ENCODE measurements at regions not wholly inside any gene's neighbourhood (a gene's known extent, or its start where the extent isn't known, plus 50 kb on each side); places are given as distances from the start of the nearest gene placed in this dataset.
A peak's percentile ranks its signal among the peaks of the same experiment; 100 is the strongest.
"Not testable (repeated sequence)": the region's sequence is repeated elsewhere in the genome, so short reads cannot be mapped to it uniquely, and the experiment has no call there.

DNA sequence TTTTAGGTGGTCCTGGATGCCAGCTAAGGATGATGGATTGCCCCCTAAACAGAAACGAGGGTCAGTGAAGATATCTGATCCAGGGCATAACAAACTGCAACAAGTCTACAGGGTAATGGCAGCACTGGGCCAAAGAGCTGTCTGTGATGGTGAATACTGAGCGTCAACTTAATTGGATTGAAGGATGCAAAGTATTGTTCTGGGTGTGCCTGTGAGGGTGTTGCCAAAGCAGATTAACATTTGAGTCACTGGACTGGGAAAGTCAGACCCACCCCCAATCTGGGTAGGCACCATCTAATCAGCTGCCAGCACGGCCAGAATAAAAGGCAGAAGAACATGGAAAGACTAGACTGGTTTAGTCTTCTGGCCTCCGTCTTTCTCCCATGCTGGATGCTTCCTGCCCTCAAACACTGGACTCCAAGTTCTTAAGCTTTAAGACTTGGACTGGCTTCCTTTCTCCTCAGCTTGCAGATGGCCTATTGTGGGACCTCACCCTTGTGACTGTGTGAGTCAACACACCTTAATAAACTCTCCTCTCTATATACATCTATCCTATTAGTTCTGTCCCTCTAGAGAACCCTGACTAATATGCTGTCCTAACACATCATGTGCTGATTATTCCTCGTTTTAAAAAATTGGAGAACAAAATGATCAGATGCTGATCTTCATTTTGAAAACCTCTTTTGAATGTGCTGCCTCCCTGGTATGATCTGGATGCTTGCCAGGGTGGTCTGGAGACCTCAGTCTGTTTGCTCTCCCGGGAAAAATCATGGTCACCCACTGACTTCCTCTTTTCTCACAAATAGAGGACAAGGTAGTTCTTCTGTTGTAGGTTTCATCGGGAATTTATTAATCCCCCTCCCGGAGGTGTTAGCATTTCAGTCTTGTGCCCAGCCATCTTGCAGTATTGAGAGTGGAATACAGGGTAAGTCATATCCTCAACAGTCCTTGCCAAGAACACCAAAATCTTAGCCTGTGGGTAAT is 234.7 kb downstream of the SETD4 start:
- in situ Hi-C loops (cut with HindIII; ENCODE audit: low pct_unique_long_range_greater_than_20kb, low sequenced_read_pairs), result no loop called here
- DNase-seq (ENCODE audit: low read depth in 1 of 2, low spot score in 1 of 2), result no peak
- TF ChIP-seq JUND (IDR thresholded peaks at IDR 0.05; ENCODE audit: low read depth), result no peak

DNA sequence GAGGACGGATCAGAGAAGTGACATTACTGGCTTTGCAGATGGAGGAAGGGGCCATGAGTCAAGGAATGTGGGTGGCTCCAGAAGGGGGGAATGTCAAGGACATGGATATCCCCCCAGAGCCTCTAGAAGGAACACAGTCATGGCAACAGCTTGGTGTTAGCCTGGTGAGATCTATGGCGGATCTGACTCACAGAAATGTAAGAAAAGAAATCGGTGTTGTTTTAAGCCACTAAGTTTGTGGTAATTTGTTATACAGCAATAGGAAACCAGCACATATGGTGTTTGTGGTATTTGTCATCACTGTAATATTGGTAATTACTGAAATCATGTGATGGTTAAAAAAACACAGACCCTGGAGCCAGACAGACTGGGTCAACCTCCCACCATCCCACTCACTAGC is 236.2 kb downstream of the SETD4 start:
- no peak for DNase-seq (ENCODE audit: low read depth in 1 of 2, low spot score in 1 of 2)
- in situ Hi-C loops (cut with HindIII; ENCODE audit: low pct_unique_long_range_greater_than_20kb, low sequenced_read_pairs), result no loop called here
- TF ChIP-seq JUND (IDR thresholded peaks at IDR 0.05; ENCODE audit: low read depth), result no peak

DNA sequence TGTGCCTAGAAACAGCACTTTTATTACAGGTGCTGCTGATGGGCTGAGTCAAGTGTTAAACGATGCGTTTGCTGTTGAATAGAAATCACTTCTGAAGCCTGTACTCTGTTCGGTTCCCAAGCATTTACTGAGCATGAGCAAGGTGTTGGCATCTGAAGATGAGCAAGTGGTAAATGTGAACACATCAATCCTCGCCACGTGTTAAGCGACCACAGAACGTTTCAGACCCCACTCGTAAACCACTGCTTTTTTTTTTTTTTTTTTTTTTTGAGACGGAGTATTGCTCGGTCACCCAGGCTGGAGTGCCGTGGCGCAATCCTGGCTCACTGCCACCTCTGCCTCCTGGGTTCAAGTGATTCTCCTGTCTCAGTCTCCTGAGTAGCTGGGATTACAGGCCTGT is 241.2 kb downstream of the SETD4 start:
- no peak for TF ChIP-seq JUND (IDR thresholded peaks at IDR 0.05; ENCODE audit: low read depth)
- in situ Hi-C loops (cut with HindIII; ENCODE audit: low pct_unique_long_range_greater_than_20kb, low sequenced_read_pairs), result no loop called here
- DNase-seq (ENCODE audit: low read depth in 1 of 2, low spot score in 1 of 2), result no peak

DNA sequence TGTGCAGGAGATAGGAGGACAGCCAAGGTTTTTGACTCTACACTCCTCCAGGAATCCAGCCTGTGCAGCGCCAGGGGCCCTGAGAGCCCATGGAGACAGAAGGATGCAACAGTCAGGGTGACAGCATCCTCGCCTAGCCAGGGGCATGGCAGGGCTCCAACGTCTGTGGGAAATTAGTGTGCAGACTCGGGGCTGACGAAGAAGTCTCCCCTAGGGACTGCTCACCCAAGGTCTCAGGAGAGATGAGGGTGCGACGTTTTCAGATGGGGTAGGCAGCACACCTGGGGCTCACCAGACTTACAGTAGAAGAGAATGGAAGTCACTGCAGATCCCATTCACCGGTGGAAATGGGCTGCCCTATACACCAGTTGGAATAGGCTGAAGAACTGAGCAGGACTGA is 241.7 kb downstream of the SETD4 start:
- in situ Hi-C loops (cut with HindIII; ENCODE audit: low pct_unique_long_range_greater_than_20kb, low sequenced_read_pairs), result no loop called here
- no peak for DNase-seq (ENCODE audit: low read depth in 1 of 2, low spot score in 1 of 2)
- TF ChIP-seq JUND (IDR thresholded peaks at IDR 0.05; ENCODE audit: low read depth), result no peak

DNA sequence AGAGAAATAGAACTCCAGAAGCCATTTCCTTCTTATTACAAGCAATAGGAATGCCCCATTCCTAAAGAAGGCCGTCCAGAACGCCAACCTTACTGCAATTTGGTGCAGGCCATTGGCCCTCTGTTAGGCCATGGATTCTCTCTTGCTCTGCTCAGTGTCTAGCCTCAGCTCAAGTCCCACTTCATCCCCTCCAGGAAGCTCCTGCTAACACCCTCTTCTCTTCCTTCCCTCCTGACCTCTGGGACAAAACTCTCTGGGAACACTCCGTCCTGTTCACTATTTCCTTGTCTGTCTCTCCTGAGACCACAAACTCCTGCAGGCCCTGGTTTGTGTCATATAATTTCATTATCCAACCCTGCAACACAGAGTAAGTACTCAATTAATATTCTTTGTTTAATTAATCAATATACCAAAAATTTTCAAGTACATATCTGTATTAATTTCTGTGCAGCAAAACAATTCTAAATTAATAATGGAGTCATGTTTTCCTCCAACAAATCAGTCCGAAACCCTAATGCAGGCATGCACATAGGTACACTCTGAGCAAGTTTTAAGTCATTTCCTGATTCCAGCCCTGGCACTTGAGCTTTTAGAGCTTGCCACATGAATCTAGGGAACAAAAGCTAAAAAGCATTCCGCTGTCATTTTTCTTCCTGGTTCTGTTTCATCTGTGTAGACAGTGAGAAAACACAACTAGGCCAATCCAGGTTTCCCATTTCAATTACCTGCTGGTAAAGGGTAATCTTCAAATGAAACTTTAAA is 245.3 kb downstream of the SETD4 start:
- in situ Hi-C loops (cut with HindIII; ENCODE audit: low pct_unique_long_range_greater_than_20kb, low sequenced_read_pairs), result no loop called here

DNA sequence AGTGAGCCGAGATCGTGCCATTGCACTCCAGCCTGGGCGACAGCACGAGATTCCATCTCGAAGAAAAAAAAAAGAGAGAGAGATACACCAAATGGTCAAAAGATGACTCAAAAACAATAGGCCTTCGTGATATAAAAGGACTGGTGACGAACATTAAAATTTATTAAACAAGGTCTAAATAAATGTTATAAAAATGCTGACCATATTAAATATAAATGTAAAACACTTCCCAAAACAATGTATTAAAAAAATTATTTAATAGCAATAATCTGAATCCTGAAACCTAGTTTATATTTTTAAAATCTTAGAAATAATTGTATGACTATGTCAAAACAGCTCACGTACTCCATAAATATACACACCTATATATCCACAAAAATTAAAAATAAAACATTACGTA is 247.6 kb downstream of the SETD4 start:
- DNase-seq (ENCODE audit: low read depth in 1 of 2, low spot score in 1 of 2), result no peak
- TF ChIP-seq JUND (IDR thresholded peaks at IDR 0.05; ENCODE audit: low read depth), result no peak
- in situ Hi-C loops (cut with HindIII; ENCODE audit: low pct_unique_long_range_greater_than_20kb, low sequenced_read_pairs), result no loop called here

More for the DNA sequence above, 245.3 kb downstream of the SETD4 start:
- no peak for TF ChIP-seq JUND (IDR thresholded peaks at IDR 0.05; ENCODE audit: low read depth)
- no peak for DNase-seq (ENCODE audit: low read depth in 1 of 2, low spot score in 1 of 2)

DNA sequence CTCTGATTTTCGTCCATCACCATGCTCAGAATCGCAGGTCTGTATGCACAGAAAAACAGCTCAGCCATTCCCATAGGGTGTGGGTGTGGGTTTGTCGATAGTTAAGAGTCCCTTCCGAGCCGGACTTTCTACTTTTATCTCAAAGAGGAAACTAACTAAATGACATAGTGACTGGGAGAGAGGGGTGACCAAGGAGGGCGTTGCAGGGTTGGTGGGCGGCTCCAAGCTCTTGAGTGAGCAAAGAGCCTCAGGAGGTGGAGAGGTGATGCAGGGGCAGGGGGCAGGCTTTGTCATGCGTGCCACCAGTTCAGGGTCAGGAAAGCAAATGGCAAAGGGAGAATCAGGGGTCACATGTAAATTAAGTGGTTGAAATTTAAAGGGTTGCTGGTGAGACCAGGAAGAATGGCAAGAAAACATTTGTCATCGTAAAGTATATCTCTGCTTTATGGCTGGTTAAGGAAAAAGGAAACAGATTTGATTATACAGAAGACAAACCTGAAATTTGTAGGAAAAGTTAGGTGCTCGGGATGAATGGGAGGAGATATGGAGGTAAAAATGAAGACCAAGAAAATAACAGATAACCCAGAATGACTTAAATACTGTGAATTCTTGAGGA is 249.0 kb downstream of the SETD4 start:
- DNase-seq (ENCODE audit: low read depth in 1 of 2, low spot score in 1 of 2), result no peak
- in situ Hi-C loops (cut with HindIII; ENCODE audit: low pct_unique_long_range_greater_than_20kb, low sequenced_read_pairs), result no loop called here
- TF ChIP-seq JUND (IDR thresholded peaks at IDR 0.05; ENCODE audit: low read depth), result no peak

DNA sequence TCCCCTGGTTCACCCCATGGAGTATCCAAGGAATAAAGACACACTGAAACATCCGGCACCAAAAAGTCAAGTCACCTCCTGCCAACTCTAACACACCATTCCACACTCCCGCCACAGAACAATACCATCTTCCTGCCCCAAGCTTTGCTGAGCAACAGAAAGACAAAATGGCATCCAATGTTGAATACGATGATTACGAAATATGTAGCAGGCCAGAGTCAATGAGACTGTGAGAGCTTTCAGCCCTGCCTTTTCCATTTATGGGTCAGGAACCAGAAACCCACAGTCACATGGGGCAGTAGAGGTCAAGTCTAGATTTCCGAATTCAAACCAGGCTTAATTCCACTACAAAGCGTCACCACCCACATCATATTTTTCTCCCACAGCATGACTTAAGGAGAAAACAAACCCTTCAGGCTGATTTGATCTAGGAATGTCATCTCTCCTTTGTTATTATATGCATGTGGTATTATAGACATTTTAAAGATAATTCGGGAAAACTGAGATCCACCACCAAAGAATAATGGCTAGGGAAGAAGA is 249.8 kb downstream of the SETD4 start:
- DNase-seq (ENCODE audit: low read depth in 1 of 2, low spot score in 1 of 2), result peak in 1 of 2 experiments; percentile 33
- TF ChIP-seq JUND (IDR thresholded peaks at IDR 0.05; ENCODE audit: low read depth), result no peak
- in situ Hi-C loops (cut with HindIII; ENCODE audit: low pct_unique_long_range_greater_than_20kb, low sequenced_read_pairs), result no loop called here

DNA sequence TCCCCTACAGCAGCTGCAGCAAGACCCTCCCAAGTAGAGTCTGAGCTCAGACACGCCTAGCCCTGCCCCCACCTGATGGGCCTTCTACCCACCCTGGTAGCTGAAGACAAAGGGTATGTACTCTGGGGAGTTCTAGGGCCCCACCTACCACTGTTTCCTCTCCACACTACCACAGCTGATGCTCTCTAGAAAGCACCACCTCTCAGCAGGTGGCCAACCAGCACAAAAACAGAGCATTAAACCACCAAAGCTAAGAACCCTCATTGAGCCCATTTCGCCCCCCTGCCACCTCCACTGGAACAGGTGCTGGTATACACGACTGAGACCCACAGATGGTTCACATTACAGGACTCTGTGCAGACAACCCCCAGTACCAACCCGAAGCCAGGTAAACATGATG is 258.9 kb downstream of the SETD4 start:
- in situ Hi-C loops (cut with HindIII; ENCODE audit: low pct_unique_long_range_greater_than_20kb, low sequenced_read_pairs), result no loop called here
- no peak for DNase-seq (ENCODE audit: low read depth in 1 of 2, low spot score in 1 of 2)
- TF ChIP-seq JUND (IDR thresholded peaks at IDR 0.05; ENCODE audit: low read depth), result no peak

DNA sequence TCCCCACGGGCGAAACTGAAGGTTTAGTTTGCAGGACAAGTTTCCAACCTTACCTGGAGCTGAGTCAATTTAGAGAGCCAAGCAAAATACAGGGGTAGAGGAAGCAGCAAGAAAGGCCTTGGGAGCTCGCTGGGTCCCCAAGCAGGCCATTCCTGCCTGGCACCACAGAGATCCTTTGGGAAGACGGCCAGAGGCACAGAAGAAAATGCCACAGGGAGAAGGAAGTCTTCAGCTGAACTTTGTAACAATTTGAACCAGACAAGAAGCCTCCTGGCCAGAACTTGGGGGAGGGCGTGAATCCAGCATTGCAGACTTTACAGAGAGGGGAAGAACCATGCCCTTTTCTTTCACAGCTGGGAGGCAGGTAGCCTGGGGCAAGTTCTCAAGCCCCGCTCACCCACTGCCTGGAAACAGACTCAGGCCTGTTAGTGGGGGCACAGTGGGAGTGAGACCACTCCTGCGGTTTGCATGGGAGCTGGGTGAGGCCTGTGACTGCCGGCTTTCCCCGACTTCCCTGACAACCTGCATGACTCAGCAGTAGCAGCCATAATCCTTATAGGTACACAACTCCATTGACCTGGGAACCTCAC is 259.4 kb downstream of the SETD4 start:
- in situ Hi-C loops (cut with HindIII; ENCODE audit: low pct_unique_long_range_greater_than_20kb, low sequenced_read_pairs), result not testable (repeated sequence)
- DNase-seq (ENCODE audit: low read depth in 1 of 2, low spot score in 1 of 2), result peak in 1 of 2 experiments; percentile 48

DNA sequence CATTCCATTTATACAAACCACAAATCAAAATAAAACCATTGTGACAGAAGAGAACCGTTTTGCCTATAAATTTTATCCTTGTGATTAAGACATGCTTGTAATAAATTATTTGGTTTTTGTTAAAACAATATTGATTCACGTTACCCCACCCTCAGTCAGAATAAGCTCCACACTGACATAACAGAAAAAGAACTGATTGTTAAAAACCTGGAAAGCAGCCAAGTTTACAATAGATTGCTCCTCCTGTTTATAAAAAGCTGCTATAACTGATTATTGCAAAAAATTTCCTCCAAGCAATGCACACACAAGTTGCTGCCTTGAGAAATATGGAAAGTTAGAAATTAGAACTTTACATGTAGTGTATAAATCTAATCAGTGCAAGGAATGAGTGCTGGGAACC is 263.5 kb downstream of the SETD4 start:
- DNase-seq (ENCODE audit: low read depth in 1 of 2, low spot score in 1 of 2), result no peak
- in situ Hi-C loops (cut with HindIII; ENCODE audit: low pct_unique_long_range_greater_than_20kb, low sequenced_read_pairs), result no loop called here
- no peak for TF ChIP-seq JUND (IDR thresholded peaks at IDR 0.05; ENCODE audit: low read depth)

DNA sequence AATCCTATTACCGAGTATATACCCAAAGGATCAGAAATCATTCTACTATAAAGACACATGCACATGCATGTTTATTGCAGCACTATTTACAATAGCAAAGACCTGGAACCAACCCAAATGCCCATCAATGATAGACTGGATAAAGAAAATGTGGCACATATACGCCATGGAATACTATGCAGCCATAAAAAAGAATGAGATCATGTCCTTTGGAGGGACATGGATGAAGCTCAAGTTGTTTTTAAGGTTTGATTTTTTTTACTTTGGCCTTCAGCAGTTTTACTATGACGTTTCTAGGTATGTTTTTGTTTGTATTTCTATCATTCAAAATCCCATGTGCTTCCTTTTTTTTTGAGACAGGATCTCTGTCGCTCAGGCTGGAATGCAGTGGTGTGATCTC is 265.8 kb downstream of the SETD4 start:
- DNase-seq (ENCODE audit: low read depth in 1 of 2, low spot score in 1 of 2); in situ Hi-C loops (cut with HindIII; ENCODE audit: low pct_unique_long_range_greater_than_20kb, low sequenced_read_pairs): not testable (repeated sequence)

Data from T47D (cell line).